Neural progenitor cell (in vitro differentiated cells): ENCODE measurements at regions not wholly inside any gene's neighbourhood (a gene's known extent, or its start where the extent isn't known, plus 50 kb on each side); places are given as distances from the start of the nearest gene placed in this dataset.

Source experiments
- CTCF ChIP-seq: fragments of 200-600 bp; sonication (generic); IDR thresholded peaks from 2 replicates; pipeline ENCODE4 v1.5.1; 2017; ENCODE audit warnings: antibody characterized with exemption, mild to moderate bottlenecking
- EZH2phosphoT487 ChIP-seq: fragments of 200-600 bp; sonication (generic); IDR thresholded peaks from 2 replicates; pipeline ENCODE4 v1.6.1; 2017; ENCODE audit warnings: antibody characterized with exemption

GRCh38 chr6:145110109-145110508 lies 625.2 kb downstream of the EPM2A start:
- TF ChIP-seq CTCF (no peak), EZH2phosphoT487 (no peak)
